Hepatocyte (in vitro differentiated cells): ENCODE measurements at regions not wholly inside any gene's neighbourhood (a gene's known extent, or its start where the extent isn't known, plus 50 kb on each side); places are given as distances from the start of the nearest gene placed in this dataset.

Experiments used
- DNase-seq: peaks from one replicate; pipeline ENCODE4 v3.0.0-alpha.2; 2016; ENCODE audit warnings: low spot score
- H2AFZ ChIP-seq: fragments of 200-600 bp; sonication (generic); 2 replicates; pipeline ENCODE4 v1.6.0; 2016; ENCODE audit warnings: antibody characterized with exemption, mild to moderate bottlenecking
- H3K27ac ChIP-seq: fragments of 200-600 bp; sonication (generic); 2 replicates; pipeline ENCODE4 v1.5.1; 2016; ENCODE audit warnings: mild to moderate bottlenecking
- H3K27me3 ChIP-seq: fragments of 200-600 bp; sonication (generic); 2 replicates; pipeline ENCODE4 v1.6.1; 2016
- H3K36me3 ChIP-seq: fragments of 200-600 bp; sonication (generic); replicated peaks from 2 replicates; pipeline ENCODE4 v1.5.1; 2016; ENCODE audit warnings: low read depth; ENCODE audit not compliant: insufficient read depth
- H3K4me1 ChIP-seq: fragments of 200-600 bp; sonication (generic); 2 replicates; pipeline ENCODE4 v1.5.1; 2016; ENCODE audit warnings: mild to moderate bottlenecking, moderate library complexity; ENCODE audit not compliant: insufficient read depth
- H3K4me2 ChIP-seq: fragments of 200-600 bp; sonication (generic); 2 replicates; pipeline ENCODE4 v1.6.0; 2016
- H3K4me3 ChIP-seq: fragments of 200-600 bp; sonication (generic); 2 replicates; pipeline ENCODE4 v1.5.1; 2016; ENCODE audit warnings: mild to moderate bottlenecking
- H3K79me2 ChIP-seq: fragments of 200-600 bp; sonication (generic); 2 replicates; pipeline ENCODE4 v1.6.0; 2017; ENCODE audit warnings: mild to moderate bottlenecking
- H3K9me2 ChIP-seq: fragments of 200-600 bp; sonication (generic); replicated peaks from 2 replicates; pipeline ENCODE4 v1.6.0; 2017; ENCODE audit warnings: mild to moderate bottlenecking; ENCODE audit not compliant: insufficient read depth
- H3K9me3 ChIP-seq: fragments of 200-600 bp; sonication (generic); 2 replicates; pipeline ENCODE4 v1.5.1; 2016; ENCODE audit warnings: low read depth, mild to moderate bottlenecking
- H4K20me1 ChIP-seq: fragments of 200-600 bp; sonication (generic); 2 replicates; pipeline ENCODE4 v1.6.0; 2016; ENCODE audit warnings: mild to moderate bottlenecking; ENCODE audit not compliant: insufficient read depth, poor library complexity, severe bottlenecking
- EZH2 ChIP-seq: fragments of 200-600 bp; sonication (generic); IDR thresholded peaks from 2 replicates; pipeline ENCODE4 v1.6.1; 2016; ENCODE audit warnings: antibody characterized with exemption, mild to moderate bottlenecking, borderline replicate concordance
- EZH2phosphoT487 ChIP-seq: fragments of 200-600 bp; sonication (generic); IDR thresholded peaks from one replicate; pipeline ENCODE4 v1.6.1; 2018; ENCODE audit warnings: antibody characterized with exemption, mild to moderate bottlenecking, low read depth, moderate library complexity; ENCODE audit not compliant: unreplicated experiment, severe bottlenecking
- WGBS: methylation state at CpG from one replicate; pipeline ENCODE4 v1.1.6; 2016; ENCODE audit warnings: low lambda C conversion rate; ENCODE audit errors: missing lambda C conversion rate; 5-methylcytosine and 5-hydroxymethylcytosine counted together
- TF ChIP-seq, protein P1 (sequence below): fragments of 200-600 bp; sonication (generic); IDR thresholded peaks from 2 replicates; pipeline ENCODE4 v1.5.1; 2016; ENCODE audit warnings: antibody characterized with exemption, mild to moderate bottlenecking; ENCODE audit not compliant: poor library complexity

DNA sequence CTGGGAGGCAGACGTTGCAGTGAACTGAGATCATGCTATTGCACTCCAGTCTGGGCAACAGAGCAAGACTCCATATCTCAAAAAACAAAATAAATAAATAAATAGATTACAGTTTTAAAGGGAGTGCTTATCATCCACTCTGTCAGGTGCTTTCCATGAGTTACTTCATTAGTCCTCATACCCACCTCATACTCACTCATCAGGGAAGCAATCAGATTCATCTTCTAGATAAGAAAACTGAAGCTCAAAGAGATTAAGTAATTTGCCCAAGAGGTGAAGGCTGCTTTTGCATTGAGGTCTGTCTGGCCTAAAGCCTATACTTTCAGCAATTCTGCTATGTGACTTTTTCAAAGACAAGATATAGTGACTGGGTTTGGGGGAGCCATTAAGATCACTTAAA, 101.0 kb downstream of the RASSF10 start:
- TF ChIP-seq, protein P1, sequence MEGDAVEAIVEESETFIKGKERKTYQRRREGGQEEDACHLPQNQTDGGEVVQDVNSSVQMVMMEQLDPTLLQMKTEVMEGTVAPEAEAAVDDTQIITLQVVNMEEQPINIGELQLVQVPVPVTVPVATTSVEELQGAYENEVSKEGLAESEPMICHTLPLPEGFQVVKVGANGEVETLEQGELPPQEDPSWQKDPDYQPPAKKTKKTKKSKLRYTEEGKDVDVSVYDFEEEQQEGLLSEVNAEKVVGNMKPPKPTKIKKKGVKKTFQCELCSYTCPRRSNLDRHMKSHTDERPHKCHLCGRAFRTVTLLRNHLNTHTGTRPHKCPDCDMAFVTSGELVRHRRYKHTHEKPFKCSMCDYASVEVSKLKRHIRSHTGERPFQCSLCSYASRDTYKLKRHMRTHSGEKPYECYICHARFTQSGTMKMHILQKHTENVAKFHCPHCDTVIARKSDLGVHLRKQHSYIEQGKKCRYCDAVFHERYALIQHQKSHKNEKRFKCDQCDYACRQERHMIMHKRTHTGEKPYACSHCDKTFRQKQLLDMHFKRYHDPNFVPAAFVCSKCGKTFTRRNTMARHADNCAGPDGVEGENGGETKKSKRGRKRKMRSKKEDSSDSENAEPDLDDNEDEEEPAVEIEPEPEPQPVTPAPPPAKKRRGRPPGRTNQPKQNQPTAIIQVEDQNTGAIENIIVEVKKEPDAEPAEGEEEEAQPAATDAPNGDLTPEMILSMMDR = no peak
- no peak for TF ChIP-seq EZH2
- no peak for DNase-seq
- no peaks in the 10 kb centered on the region for H3K79me2 ChIP-seq
- H3K9me3 ChIP-seq = no peaks in the 10 kb centered on the region
- no peak overlapping the region for H3K4me2 ChIP-seq
- no peaks in the 10 kb centered on the region for H3K27me3 ChIP-seq
- no peaks in the 10 kb centered on the region for H3K36me3 ChIP-seq
- peaks cover 7% of the 10 kb centered on the region for H3K4me1 ChIP-seq
- no peak overlapping the region for H3K27ac ChIP-seq
- no peaks in the 10 kb centered on the region for H3K9me2 ChIP-seq
- H2AFZ ChIP-seq = no peak overlapping the region
- no peak overlapping the region for H3K4me3 ChIP-seq
- 93% methylated on average over 1 of the region's 1 CpG for WGBS
- no peaks in the 10 kb centered on the region for H4K20me1 ChIP-seq

DNA sequence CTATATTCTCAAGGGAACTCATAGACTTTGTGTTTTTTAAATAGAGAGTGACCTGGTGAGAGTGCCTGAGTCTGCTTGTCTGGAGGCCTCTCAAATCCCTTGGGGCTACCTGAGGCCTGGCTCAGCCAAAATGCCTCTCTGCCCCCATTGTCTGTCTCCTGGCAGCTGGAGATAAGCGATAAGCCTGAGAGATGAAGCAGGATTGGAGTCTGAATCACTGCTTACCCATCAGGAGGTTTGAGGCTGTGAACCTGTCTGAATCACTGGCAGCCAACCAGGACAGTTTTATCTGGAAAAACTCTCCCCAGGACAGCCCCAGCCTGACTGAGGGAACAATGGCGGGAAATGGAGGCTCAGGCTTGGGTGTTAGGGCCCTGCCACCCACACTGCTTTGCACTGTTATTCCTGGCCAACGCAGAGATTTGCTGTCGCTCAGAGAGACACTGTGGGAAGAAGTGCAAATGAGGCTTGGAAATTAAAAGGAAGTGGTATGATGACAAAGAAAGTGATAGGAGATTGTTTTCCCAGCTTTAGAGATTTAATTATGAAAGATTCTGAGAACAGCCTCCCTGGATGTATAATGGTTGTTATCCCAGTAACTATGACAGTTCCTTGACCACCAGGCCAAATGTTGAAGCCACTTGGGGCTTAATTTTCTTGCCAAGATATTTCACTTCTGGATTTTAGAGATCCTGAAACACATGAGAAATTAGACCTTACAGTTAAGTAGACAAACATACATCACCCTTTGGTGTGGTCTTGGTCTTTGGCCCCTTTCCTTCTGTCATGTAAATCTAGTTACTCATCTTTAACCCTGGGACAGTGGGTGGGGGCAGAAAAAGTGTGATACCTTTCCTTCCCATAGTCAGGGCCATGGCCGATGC, 102.1 kb downstream of the RASSF10 start:
- H3K9me2 ChIP-seq = no peaks in the 10 kb centered on the region
- 59% methylated on average over 5 of the region's 5 CpGs for WGBS
- no peaks in the 10 kb centered on the region for H4K20me1 ChIP-seq
- H3K27ac ChIP-seq = no peak overlapping the region
- no peaks in the 10 kb centered on the region for H3K9me3 ChIP-seq
- H3K79me2 ChIP-seq = no peaks in the 10 kb centered on the region
- H3K4me1 ChIP-seq = peaks cover 12% of the 10 kb centered on the region
- no peaks in the 10 kb centered on the region for H3K36me3 ChIP-seq
- H3K4me3 ChIP-seq = no peak overlapping the region
- TF ChIP-seq, protein P1 = no peak
- TF ChIP-seq EZH2 = no peak
- TF ChIP-seq EZH2phosphoT487 = no peak
- peak; percentile 29 for DNase-seq
- H2AFZ ChIP-seq = no peak overlapping the region
- H3K4me2 ChIP-seq = no peak overlapping the region
- no peaks in the 10 kb centered on the region for H3K27me3 ChIP-seq

DNA sequence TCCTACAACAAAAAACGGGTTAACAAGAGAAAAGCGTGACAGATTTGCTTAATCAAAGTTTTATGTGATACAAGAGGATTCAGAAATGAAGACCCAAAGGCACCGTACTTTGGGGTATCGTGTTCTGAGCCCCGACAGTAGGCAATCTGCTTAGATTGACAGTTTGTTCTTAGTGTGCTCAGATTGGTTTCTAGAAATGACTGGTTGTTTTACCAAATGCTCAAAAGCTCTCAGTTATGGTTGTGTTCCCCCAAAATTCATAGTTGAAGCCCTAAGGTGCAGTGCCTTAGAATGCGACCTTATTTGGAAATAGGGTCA, 102.7 kb downstream of the RASSF10 start:
- 83% methylated on average over 6 of the region's 6 CpGs for WGBS
- H3K79me2 ChIP-seq = no peaks in the 10 kb centered on the region
- no peaks in the 10 kb centered on the region for H3K27me3 ChIP-seq
- peaks cover 12% of the 10 kb centered on the region for H3K4me1 ChIP-seq
- no peak overlapping the region for H3K4me2 ChIP-seq
- no peaks in the 10 kb centered on the region for H3K9me2 ChIP-seq
- DNase-seq = no peak
- no peak overlapping the region for H3K27ac ChIP-seq
- no peak overlapping the region for H3K4me3 ChIP-seq
- H3K9me3 ChIP-seq = no peaks in the 10 kb centered on the region
- no peaks in the 10 kb centered on the region for H3K36me3 ChIP-seq
- no peak overlapping the region for H2AFZ ChIP-seq
- TF ChIP-seq EZH2phosphoT487 = no peak
- TF ChIP-seq EZH2 = no peak
- TF ChIP-seq, protein P1 = no peak
- H4K20me1 ChIP-seq = no peaks in the 10 kb centered on the region
